ENCODE measurements at regions not wholly inside any gene's neighbourhood (a gene's known extent, or its start where the extent isn't known, plus 50 kb on each side); places are given as distances from the start of the nearest gene placed in this dataset.

DNA sequence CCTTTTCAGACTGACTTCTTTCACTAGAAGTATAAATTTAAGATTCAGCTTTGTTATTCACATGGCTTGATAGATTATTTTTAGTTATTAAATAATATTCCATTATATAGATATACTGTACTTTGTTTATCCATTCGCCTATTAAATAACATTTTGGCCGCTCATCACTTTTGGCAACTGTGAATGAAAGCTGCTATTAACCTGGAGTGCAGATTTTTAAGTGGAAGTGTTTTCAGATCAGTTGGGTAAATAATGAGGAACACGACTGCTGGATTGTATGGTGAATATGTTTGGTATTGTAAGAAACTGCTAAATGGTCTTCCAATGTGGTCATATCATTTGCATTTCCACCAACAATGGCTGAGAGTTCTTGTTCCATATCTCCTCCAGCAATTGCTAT is 97.6 kb upstream of the ZNF804B start:
- no peak for TF ChIP-seq EGR1 (IDR thresholded peaks at IDR 0.05)
- TF ChIP-seq ZBTB7A (IDR thresholded peaks at IDR 0.05; ENCODE audit: low read depth) = no peak
- TF ChIP-seq EP300 (IDR thresholded peaks at IDR 0.05; ENCODE audit: borderline replicate concordance) = no peak
- no peak for TF ChIP-seq FOXM1 (IDR thresholded peaks at IDR 0.05; ENCODE audit: borderline replicate concordance, low read depth)
- TF ChIP-seq, protein P1, sequence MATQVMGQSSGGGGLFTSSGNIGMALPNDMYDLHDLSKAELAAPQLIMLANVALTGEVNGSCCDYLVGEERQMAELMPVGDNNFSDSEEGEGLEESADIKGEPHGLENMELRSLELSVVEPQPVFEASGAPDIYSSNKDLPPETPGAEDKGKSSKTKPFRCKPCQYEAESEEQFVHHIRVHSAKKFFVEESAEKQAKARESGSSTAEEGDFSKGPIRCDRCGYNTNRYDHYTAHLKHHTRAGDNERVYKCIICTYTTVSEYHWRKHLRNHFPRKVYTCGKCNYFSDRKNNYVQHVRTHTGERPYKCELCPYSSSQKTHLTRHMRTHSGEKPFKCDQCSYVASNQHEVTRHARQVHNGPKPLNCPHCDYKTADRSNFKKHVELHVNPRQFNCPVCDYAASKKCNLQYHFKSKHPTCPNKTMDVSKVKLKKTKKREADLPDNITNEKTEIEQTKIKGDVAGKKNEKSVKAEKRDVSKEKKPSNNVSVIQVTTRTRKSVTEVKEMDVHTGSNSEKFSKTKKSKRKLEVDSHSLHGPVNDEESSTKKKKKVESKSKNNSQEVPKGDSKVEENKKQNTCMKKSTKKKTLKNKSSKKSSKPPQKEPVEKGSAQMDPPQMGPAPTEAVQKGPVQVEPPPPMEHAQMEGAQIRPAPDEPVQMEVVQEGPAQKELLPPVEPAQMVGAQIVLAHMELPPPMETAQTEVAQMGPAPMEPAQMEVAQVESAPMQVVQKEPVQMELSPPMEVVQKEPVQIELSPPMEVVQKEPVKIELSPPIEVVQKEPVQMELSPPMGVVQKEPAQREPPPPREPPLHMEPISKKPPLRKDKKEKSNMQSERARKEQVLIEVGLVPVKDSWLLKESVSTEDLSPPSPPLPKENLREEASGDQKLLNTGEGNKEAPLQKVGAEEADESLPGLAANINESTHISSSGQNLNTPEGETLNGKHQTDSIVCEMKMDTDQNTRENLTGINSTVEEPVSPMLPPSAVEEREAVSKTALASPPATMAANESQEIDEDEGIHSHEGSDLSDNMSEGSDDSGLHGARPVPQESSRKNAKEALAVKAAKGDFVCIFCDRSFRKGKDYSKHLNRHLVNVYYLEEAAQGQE (IDR thresholded peaks at IDR 0.05; ENCODE audit: low read depth) = no peak
- no peak for TF ChIP-seq CEBPB (IDR thresholded peaks at IDR 0.05)
- TF ChIP-seq, protein P2, sequence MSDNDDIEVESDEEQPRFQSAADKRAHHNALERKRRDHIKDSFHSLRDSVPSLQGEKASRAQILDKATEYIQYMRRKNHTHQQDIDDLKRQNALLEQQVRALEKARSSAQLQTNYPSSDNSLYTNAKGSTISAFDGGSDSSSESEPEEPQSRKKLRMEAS (IDR thresholded peaks at IDR 0.05) = no peak
- no peak for TF ChIP-seq YY1 (IDR thresholded peaks at IDR 0.05; ENCODE audit: low read depth)
- no peak for TF ChIP-seq TCF12 (IDR thresholded peaks at IDR 0.05; ENCODE audit: low read depth)
- TF ChIP-seq CREB1 (IDR thresholded peaks at IDR 0.05; ENCODE audit: low read depth) = no peak
- TF ChIP-seq TAF1 (IDR thresholded peaks at IDR 0.05; ENCODE audit: low read depth) = no peak
- no peak for TF ChIP-seq TEAD4 (IDR thresholded peaks at IDR 0.05)
- no peak for TF ChIP-seq NFIC (IDR thresholded peaks at IDR 0.05)
- TF ChIP-seq, protein P3, sequence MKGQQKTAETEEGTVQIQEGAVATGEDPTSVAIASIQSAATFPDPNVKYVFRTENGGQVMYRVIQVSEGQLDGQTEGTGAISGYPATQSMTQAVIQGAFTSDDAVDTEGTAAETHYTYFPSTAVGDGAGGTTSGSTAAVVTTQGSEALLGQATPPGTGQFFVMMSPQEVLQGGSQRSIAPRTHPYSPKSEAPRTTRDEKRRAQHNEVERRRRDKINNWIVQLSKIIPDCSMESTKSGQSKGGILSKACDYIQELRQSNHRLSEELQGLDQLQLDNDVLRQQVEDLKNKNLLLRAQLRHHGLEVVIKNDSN (IDR thresholded peaks at IDR 0.05) = no peak
